HG02571 (cell line): ENCODE measurements at regions not wholly inside any gene's neighbourhood (a gene's known extent, or its start where the extent isn't known, plus 50 kb on each side); places are given as distances from the start of the nearest gene placed in this dataset.

Source experiments
- ATAC-seq: cut with Tn5 transposase; IDR thresholded peaks from one replicate; pipeline ENCODE4 v1.9.1; 2021; ENCODE audit warnings: mild to moderate bottlenecking, moderate library complexity; ENCODE audit not compliant: unreplicated experiment

DNA sequence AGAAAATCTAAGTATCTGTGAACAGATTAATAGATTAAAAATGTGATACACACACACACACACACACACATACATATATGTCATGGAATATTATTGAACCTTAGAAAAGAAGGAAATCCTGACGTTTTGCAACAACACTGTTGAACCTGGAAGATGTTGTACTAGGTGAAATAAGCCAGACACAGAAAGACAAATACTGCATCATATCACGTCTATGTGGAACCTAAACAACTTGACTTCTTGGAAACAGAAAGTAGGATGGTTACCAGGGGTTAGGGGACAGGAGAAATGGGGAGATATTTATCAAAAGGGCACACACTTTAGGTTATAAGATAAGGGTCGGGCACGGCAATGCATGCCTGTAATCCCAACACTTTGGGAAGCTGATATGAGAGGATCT is 698.4 kb upstream of the ID2 start:
- ATAC-seq = no peak

DNA sequence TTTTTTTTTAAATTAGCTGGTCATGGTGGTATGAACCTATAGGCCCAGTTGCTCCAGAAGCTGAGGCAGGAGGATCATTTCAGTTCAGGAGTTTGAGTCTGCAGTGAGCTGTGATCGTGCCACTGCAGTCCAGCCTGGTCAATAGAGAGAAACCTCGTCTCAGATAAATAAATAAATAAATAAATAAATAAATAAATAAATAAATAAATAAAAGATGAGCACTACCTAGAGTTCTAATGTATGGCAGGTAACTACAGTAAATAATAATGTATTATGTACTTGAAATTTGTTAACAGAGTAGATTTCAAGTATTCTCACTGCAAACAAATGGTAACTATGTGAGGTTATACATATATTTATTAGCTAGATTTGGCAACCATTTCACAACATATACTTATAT is 697.9 kb upstream of the ID2 start:
- ATAC-seq = no peak

DNA sequence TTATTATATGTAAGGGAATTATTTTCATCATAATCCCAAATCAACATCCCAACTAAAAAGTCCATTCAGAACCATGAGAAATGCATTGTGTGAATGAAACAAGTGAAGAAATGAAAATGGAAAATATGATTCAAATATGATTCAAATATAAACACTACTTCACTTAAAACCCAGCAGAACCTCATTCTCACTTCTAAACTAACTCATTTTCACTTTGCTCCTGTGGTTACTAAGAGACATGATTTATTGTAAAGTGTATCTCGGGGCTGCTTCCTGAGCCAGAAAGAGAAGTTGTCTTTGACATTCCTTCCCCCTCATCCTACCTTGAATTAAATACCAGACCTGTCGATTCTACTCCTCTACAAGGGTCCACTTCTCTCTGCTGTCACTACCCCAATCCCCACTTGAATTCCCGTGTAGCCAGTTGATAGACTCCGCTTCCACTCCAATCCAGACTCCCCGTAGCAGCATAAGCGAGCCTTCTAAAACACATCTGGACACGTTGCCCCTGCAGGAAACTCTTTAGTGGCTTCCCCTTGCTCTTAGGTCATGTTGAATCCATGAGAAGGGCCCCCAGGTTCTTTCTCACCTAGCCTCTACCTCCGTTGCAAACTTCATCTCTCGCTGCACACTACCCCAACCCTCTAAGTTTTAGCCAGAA is 697.0 kb upstream of the ID2 start:
- ATAC-seq = no peak

DNA sequence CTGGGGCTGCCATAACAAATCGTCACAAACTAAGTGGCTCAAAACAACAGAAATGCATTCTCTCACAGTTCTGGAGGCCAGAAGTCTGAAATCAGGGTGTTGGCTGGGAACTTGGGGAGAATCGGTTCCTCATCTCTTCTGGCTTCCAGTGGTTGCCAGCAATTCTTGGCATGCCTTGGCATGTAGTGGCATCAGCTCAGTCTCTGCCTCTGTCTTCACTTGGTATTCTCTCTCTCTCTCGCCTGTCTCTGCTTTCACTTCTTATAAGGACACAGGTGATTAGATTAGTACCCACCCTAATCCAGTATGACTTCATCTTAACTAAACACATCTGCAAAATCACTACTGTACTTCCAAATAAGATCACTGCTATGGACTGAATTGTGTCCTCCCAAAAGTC is 695.4 kb upstream of the ID2 start:
- ATAC-seq = no peak

DNA sequence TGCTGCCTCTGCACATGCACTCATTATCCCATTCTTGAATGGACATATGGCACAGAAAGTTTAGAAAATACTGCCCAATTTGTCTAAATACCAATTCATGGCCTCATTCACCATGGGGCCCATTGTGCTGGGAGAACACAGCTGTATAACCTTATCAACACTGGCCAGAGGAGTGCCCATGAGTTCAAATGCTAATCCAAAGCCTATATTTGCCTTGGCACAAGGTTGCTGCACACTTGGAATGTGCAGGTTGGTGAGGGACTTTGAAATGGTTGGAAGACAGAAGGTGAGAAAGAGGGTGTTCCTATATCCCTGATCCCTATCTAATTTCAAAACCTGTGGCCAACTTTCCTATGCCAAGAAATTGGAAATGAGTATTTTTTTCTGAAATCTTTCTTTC is 693.9 kb upstream of the ID2 start:
- ATAC-seq = no peak

DNA sequence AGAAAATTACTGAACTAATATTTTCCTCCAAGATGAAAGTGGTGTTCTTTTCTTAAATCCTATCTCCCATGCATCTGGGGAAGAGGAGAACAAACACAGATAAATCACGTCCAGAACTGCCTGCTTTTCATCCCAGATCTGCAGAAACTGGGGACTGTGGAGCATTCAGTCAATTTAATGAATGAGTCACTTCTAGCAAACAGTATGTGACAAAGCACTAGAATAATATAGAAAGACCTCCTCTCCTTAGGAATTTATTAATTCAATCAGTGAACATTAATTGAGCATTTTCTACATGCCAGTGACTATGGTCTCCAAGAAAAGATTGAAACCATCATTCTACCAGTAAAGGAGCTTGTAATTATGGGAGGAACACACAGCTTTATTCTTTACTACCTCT is 693.4 kb upstream of the ID2 start:
- ATAC-seq = no peak

DNA sequence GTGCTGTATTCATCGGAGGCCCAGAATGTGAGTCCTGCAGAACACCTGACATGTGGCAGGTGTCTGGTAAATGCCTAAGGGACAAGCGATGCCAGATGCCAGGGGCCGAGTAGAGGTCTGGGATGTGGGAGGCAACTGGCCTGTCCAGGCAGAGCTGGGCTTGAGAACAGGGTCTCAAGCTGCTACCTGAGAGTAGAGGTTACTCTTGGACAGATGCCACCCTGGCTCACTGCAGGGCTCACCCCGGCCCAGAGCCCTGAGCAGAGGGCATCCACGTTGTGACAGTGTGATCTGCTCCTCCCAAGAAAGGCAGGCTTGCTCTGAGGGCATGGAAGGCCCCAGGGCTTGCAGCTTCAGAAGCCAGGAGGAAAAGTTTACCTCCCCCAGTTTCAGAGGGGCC is 692.0 kb upstream of the ID2 start:
- ATAC-seq = no peak

DNA sequence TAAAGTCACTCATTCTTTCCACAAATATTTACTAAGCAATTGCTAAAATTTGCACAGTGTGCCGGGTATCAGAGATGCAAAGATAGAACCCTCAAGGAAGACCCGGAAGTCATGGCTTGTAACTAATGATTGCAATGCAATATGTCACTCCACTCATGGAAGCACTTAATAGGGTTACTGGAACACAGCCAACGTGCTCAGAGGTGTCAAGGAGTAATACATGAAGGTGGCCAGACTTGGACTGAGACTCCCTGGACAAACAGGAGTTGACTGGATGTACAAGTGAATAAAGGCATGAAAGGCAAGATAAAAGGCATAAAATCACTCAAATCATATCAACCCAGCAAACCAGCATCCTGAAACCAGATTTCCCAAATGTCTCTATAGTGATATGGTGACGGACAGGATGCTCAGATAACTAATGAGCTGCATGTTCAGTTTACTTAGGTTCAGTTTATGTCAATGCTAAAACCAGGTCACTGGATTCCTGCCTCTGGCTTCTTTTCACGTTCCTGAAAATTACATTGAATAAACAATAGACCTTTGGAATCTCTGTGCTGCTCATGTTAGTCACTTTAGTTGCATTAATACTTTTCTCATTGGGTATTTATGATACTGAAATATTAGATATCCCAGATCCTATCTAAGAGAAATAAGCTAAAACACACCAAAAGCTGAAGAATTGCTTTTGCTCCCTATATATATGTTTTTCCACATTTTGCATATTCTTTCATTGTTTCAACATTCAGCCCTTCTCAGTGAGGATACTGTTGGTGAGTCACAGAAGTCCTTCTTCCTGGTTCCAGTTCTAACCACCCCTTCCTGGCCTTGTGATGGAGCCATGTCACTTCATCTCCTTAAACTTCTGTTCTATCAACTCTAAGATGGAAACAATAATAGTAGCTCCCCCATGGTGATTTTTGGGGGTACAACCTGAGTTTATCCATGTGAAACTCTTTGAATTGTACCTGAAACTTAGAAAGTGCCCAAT is 688.9 kb upstream of the ID2 start:
- ATAC-seq = no peak

DNA sequence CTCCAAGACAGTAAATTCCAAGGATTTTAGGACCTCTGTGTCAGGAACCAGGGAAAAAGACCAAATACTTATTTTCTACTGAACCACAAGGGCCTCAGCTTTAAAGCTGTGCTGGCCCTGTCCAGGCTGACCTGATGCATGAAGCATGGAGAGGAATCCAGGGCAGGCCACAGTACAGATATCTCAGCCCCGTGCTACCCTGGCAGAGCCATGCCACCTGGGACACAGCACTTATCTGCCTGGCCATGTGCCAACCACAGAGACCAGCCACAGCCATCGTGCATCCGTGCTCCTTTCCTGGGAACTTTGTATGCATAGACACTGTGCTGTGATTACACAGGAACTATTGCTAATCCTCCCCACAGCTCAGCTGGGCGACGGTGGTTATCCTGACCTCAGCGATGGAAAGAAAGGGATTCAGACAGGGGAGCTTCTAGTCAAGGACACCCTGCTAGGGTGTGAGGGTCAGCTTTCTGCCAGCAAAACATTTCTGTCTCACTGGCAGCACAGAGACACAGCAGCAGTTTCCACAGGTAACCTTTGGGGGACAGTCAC is 687.4 kb upstream of the ID2 start:
- no peak for ATAC-seq

DNA sequence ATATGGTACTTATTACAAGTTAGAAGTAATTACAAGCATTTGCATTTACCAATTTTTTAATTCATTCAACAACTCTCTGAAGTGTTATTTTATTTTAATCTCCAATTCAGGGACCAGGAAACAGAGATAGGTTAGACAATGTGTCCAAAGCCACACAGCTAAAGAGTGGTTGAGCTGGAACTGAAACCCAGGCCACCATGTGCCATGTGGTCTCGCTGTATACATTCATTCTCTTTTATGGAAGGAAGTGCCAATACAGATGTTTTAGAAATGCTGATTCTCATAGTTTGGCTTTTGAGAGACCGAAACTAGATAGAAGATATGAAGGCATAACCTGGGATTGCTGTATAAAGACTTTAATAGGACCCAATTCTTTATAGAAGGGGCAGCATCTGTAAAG is 684.6 kb upstream of the ID2 start:
- no peak for ATAC-seq

DNA sequence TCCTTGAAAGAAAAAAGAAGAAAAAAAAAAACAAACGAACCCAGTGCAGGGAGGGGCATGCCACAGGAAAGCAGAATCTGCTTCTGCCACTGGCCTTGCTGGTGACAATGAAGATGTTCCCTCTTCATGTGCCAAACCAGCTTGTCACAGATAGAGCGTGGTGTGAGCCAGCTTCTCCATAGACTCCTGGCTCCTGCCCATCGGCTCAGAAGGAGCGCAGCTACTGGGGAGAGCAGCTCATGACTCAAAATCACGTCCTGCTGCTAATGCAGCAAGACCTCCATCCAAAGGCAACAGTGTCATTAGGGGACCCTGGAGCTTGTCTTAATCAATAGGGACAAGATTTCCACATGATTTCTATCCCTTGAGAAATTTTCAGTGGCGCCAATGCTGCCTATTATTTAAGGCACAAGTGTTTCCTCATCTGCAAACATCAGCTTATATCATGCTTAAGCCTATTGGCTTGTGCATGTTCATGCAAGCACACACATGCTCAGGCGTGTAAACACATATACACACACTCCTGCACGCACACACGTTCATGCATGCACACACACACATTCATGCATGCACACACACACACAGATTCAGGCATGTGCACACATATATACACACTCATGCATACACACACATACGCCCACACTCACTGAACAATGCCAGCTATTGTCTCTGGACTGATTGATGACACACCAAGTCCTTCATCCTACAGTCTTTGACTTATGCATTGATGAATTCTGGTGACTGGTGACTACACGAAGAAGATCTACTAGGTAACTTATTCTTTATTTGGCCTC is 682.0 kb upstream of the ID2 start:
- no peak for ATAC-seq

DNA sequence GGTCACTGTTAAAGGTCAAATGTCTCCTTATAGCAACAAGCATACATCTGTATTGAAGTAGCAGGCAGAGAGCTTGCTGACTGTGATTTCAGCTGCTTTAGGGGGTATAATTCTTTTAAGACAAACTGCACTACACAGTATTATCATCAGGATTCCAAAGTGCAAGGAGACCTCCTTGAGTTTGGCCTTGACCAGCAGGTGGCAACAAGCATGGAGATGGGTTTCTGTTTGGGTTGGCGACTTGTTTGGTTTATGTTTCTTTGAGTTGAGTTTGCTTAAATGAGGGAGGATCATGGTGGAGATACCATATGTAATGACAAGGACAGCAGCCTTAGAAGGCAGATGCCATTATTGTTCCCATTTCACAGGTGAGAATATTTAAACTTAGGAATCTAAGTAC is 681.0 kb upstream of the ID2 start:
- ATAC-seq = no peak

DNA sequence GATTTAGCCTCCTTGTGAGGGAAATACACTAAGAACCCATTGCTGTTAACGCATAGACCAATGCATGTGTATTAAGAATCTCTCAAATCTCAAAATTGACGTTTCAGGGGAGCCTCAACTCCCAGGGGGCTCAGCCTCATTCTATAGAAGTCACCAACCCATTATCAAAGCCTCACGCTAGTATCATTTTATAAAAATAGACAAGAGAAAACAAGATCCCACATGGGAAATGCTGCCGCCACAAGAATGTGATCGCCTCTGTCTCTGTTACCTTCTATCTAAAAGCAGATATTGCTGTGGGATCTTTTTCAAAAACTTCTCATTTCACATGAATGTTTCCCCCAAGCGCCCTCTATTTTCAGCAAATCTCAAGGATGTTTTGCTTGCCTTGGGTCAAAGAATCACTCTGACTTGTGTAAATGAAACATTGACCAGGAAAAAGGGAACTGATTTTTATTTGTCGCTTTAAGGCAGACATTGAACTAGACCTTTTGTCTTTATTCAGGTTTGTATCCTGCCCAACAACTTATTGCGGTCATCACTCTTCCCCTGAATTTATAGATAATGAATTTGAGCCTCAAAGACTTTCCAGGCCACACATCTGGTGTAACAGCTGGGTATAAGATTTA is 679.0 kb upstream of the ID2 start:
- ATAC-seq = no peak

DNA sequence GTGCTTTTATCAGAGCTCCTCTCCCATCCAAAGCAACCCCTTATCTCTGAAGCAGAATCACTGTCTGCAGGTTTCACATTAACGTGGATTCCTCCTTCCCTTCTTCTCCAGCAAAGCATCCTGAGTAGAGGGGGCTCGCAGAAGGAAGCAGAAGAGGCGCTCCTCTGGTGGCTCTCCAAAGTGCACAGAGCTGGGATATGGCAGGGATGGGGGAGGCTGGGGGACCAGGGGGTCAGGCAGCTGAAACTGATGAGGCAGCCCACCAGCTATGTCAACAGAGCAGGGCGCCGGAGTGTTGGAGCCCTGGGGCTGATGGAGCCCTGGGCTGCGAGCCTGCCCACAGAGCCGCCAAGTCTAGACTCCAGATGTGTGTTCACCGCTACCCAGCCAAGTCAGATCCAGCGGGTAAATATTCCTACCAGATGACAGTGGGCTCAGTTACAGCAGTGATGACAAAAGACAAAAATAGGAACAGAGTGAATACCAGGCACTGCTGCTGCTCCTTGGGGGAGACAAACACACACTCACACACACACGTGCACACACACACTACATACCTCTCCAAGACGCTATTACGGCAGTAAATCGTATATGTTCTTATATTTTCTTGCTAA is 678.3 kb upstream of the ID2 start:
- no peak for ATAC-seq

DNA sequence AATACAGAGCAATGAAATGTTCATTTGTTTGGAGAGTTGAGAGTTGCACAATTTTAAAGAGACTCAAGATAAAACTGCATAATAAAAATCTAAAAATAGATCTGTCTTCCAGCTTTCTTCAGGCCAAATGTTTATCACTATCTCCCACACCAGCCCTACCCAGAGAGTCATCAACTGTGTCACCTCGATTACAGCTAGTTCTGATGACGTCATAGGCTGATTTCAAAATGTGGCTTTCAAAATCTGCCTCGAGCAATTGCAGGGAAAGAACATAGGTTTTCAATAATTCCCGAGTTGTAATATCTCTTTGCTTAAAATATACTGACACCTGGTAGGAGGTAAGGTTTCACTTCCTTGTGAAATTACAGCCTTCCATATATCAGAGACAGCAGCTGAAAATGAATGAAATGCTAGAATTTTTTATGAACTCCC is 677.6 kb upstream of the ID2 start:
- ATAC-seq = no peak

DNA sequence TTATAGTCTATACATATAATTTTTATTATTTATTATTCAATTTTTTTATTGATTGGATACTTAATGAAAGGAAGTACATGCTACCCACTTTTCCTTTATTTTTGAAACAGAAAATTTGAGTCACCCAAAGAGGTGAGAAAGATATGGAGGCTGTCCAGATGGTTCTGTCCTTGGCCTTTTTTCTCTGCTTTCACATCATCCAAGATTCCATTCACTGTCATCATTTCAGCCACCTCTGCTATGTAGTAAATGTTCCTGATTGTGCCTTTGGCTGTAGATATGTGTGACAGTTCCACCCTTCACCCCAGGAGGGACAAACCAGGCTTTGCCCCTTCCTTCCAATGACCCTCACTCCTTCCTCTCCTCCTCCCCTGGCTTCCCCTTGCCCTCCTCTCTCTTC is 675.7 kb upstream of the ID2 start:
- ATAC-seq = no peak

DNA sequence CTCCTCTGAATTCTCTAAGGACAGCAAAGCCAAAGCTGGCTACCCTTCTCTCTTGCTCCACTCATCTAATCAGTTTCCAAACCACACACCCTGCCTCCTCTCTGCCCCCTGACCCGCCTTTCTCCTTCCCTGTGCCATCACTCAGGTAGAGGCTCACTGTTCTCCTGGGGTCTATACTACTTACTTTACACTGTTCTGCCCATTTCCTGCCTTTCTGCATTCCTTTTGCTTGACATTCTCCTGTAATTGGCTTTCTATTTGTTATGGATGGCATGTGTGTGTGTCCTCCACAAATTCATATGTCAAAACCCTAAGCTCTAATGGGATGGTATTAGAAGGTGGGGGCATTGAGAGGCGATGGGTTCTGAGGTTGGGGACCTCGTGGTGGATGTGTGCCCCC is 675.2 kb upstream of the ID2 start:
- no peak for ATAC-seq

DNA sequence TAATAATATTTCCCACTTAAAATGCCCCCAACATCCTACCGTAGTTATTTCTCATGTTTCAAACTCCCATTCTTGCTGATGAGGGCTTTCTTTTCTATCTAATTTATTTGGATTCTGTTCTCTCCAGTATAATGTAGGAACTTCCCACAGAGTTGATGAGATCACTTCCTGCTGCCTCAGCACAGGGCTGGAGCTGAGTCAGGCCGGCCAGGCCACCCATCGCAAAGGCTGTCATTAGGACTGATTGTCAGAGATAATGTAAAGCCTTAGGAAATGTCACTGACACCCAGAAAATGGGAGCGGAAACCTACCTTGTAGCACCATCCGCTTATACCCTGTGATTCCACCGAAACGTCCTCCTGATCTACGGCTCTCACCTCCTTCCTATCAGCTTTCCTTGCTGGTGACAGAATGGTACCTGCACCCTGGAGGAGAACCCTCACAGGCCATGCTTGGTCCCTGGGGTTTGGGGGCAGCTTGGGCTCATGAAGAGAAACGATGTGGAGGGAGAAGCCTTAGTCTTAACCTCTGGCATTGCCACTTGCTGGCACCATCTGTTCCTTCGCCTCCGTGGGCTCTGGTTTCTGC is 672.8 kb upstream of the ID2 start:
- no peak for ATAC-seq

DNA sequence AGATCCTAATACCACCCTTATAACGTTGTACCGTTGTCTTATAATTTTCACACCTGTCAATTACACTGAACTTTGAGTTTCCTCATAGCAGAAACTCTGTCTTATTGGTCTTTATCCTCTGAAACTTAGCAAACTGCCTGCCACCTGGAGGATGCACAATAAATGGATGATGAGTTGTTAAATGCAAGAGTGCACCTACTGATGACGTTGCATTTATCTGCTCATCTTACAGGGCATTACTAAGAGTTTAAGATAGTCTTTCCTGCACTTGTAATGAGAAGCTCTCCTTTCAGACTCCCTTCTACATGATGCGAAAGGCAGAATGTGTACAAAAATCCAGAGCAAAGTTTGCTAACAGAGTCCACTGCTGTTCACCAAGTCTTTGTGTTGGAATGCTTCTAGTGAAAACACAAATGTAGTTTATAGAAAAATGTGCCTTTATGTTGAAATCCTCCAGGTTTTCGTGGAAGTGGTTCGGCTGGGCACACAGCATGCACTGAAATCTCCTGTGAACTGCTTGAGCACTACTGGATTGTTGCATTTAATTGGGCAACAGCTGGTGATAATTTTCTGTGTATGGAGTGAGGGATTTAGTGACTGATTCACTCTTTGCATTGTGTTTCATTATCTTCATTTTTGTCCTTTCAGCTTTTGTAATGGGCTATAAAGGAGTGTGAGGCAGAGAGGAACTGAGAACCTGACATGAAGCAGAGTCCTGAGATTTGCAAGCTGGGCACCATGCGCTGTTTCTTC is 665.8 kb upstream of the ID2 start:
- no peak for ATAC-seq
